ENCODE measurements at regions not wholly inside any gene's neighbourhood (a gene's known extent, or its start where the extent isn't known, plus 50 kb on each side); places are given as distances from the start of the nearest gene placed in this dataset.

DNA sequence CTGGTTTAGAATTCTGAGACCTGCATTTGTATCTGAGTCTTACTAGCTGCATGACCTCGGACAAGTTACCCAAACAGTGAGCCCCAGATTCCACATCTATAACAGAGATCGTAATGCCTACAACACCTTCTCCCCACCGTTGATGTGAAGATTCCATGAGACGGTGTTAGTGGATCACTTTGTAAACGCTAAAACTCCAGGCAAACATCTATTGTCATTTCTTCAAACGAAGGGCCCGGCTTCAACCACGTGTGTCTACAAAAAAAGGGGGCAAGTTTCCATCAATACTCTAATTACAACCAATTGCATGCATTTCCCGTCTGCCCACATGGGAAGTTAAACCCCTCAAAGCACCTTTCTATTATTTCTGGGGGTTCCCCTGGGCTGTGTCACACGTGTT lies 99.1 kb upstream of the ENPP6 start:
- H3K79me2 ChIP-seq (ENCODE audit: control insufficient read depth, insufficient read depth, low read length), result no peaks in the 10 kb centered on the region
- Mint-ChIP-seq H3K9me3 (ENCODE audit: insufficient read depth) (no peaks in the 10 kb centered on the region), H3K4me1 (peaks cover 84% of the 10 kb centered on the region), H3K27me3 (no peaks in the 10 kb centered on the region), H3K27ac (peak overlapping the region; percentile 78), H3K4me3 (no peak overlapping the region)
- POLR2A ChIA-PET, result no interaction called here
- 90% methylated on average over 10 of the region's 10 CpGs for WGBS (ENCODE audit: insufficient coverage)
- H4K20me1 ChIP-seq (ENCODE audit: control insufficient read depth, insufficient read depth, low read length, poor library complexity, severe bottlenecking), result no peaks in the 10 kb centered on the region
- no peak overlapping the region for H3K4me2 ChIP-seq (replicated peaks; ENCODE audit: low read depth, low read length, poor library complexity, severe bottlenecking)
- DNase-seq, result no peak
- intact Hi-C loops (cut with micrococcal nuclease), result no loop called here
- peaks cover 52 to 54% of the 10 kb centered on the region in 2 donors for H3K4me1 ChIP-seq (ENCODE audit: control insufficient read depth in 2 of 2, insufficient read depth in 2 of 2, low read length in 2 of 2)
- no peak overlapping the region for H3K9ac ChIP-seq (ENCODE audit: low read length)
- H3K4me3 ChIP-seq (ENCODE audit: control extremely low read depth in 1 of 5, extremely low read depth in 1 of 5, insufficient read depth in 1 of 5, low read depth in 2 of 5, low read length in 4 of 5), result no peak overlapping the region
- CTCF ChIA-PET, result interaction anchor here (1.7 to 4.2 kb wide), 3 partner anchors 11 to 53 kb away, joined by 4 to 22 read pairs (median 19); no protein-coding TSS in a partner anchor
- H3K27me3 ChIP-seq (replicated peaks in 1 of 4; ENCODE audit: control extremely low read depth in 1 of 4, control insufficient read depth in 3 of 4, insufficient read depth in 4 of 4, low read length in 3 of 4), result no peaks in the 10 kb centered on the region
- TF ChIP-seq, protein P1, sequence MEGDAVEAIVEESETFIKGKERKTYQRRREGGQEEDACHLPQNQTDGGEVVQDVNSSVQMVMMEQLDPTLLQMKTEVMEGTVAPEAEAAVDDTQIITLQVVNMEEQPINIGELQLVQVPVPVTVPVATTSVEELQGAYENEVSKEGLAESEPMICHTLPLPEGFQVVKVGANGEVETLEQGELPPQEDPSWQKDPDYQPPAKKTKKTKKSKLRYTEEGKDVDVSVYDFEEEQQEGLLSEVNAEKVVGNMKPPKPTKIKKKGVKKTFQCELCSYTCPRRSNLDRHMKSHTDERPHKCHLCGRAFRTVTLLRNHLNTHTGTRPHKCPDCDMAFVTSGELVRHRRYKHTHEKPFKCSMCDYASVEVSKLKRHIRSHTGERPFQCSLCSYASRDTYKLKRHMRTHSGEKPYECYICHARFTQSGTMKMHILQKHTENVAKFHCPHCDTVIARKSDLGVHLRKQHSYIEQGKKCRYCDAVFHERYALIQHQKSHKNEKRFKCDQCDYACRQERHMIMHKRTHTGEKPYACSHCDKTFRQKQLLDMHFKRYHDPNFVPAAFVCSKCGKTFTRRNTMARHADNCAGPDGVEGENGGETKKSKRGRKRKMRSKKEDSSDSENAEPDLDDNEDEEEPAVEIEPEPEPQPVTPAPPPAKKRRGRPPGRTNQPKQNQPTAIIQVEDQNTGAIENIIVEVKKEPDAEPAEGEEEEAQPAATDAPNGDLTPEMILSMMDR (IDR thresholded peaks at IDR 0.05), result no peak
- TF ChIP-seq EZH2 (IDR thresholded peaks at IDR 0.05; ENCODE audit: borderline replicate concordance, insufficient read depth, low read depth, low read length, poor library complexity, severe bottlenecking), result no peak
- no peak for ATAC-seq (ENCODE audit: low read depth)
- H3K9me3 ChIP-seq (ENCODE audit: control extremely low read depth in 1 of 3, control insufficient read depth in 2 of 3, insufficient read depth in 1 of 3, low read length in 2 of 3), result no peaks in the 10 kb centered on the region
- H3K36me3 ChIP-seq (replicated peaks in 1 of 2; ENCODE audit: control extremely low read depth in 1 of 2, control insufficient read depth in 1 of 2, extremely low read depth in 1 of 2, insufficient read depth in 2 of 2, low read length in 1 of 2), result no peaks in the 10 kb centered on the region
- H3K27ac ChIP-seq (ENCODE audit: low read length in 2 of 2), result no peak overlapping the region
- H2AFZ ChIP-seq (ENCODE audit: insufficient read depth, low read depth, low read length, poor library complexity, severe bottlenecking), result no peak overlapping the region

- Histone ChIP-seq H3K4me1 (ENCODE audit: control insufficient read depth in 2 of 2, insufficient read depth in 2 of 2, low read length in 2 of 2) (peaks cover 62 to 64% of the 10 kb centered on the region in 2 donors), H3K27me3 (replicated peaks in 1 of 4; ENCODE audit: control extremely low read depth in 1 of 4, control insufficient read depth in 3 of 4, insufficient read depth in 4 of 4, low read length in 3 of 4) (no peaks in the 10 kb centered on the region), H4K20me1 (ENCODE audit: control insufficient read depth, insufficient read depth, low read length, poor library complexity, severe bottlenecking) (no peaks in the 10 kb centered on the region), H3K27ac (ENCODE audit: low read length in 2 of 2) (no peak overlapping the region), H3K36me3 (replicated peaks in 1 of 2; ENCODE audit: control extremely low read depth in 1 of 2, control insufficient read depth in 1 of 2, extremely low read depth in 1 of 2, insufficient read depth in 2 of 2, low read length in 1 of 2) (no peaks in the 10 kb centered on the region), H3K4me3 (ENCODE audit: control extremely low read depth in 1 of 5, extremely low read depth in 1 of 5, insufficient read depth in 1 of 5, low read depth in 2 of 5, low read length in 4 of 5) (no peak overlapping the region), H2AFZ (ENCODE audit: insufficient read depth, low read depth, low read length, poor library complexity, severe bottlenecking) (no peak overlapping the region), H3K4me2 (replicated peaks; ENCODE audit: low read depth, low read length, poor library complexity, severe bottlenecking) (no peak overlapping the region), H3K79me2 (ENCODE audit: control insufficient read depth, insufficient read depth, low read length) (no peaks in the 10 kb centered on the region), H3K9me3 (ENCODE audit: control extremely low read depth in 1 of 3, control insufficient read depth in 2 of 3, insufficient read depth in 1 of 3, low read length in 2 of 3) (no peaks in the 10 kb centered on the region), H3K9ac (ENCODE audit: low read length) (no peak overlapping the region)
- no peaks in the 10 kb centered on the region for H3K27me3 Mint-ChIP-seq
- POLR2A ChIA-PET, result no interaction called here
- WGBS (ENCODE audit: insufficient coverage), result 98% methylated on average over 8 of the region's 8 CpGs
- H3K27ac Mint-ChIP-seq, result peak overlapping the region; percentile 58
- H3K9me3 Mint-ChIP-seq (ENCODE audit: insufficient read depth), result no peaks in the 10 kb centered on the region
- CTCF ChIA-PET, result interaction anchor here (0.7 to 7.3 kb wide), 8 partner anchors 12 to 159 kb away, joined by 3 to 49 read pairs (median 4); partner anchors contain the start of gene IRF2
- intact Hi-C loops (cut with micrococcal nuclease), result loop anchor here (2.0 kb wide), 2 partner anchors 33 to 159 kb away; partner anchors contain the start of gene IRF2
- peaks cover 94% of the 10 kb centered on the region for H3K4me1 Mint-ChIP-seq
- ATAC-seq (ENCODE audit: low read depth) (no peak), DNase-seq (no peak)
- TF ChIP-seq, protein P1 (IDR thresholded peaks at IDR 0.05), result no peak
- no peak for TF ChIP-seq EZH2 (IDR thresholded peaks at IDR 0.05; ENCODE audit: borderline replicate concordance, insufficient read depth, low read depth, low read length, poor library complexity, severe bottlenecking)
- no peak overlapping the region for H3K4me3 Mint-ChIP-seq
Measured at GRCh38 chr4:184315675-184316359, 98.1 kb upstream of the ENPP6 start.
